ENCODE measurements at regions not wholly inside any gene's neighbourhood (a gene's known extent, or its start where the extent isn't known, plus 50 kb on each side); places are given as distances from the start of the nearest gene placed in this dataset.
"Not testable (repeated sequence)": the region's sequence is repeated elsewhere in the genome, so short reads cannot be mapped to it uniquely, and the experiment has no call there.

DNA sequence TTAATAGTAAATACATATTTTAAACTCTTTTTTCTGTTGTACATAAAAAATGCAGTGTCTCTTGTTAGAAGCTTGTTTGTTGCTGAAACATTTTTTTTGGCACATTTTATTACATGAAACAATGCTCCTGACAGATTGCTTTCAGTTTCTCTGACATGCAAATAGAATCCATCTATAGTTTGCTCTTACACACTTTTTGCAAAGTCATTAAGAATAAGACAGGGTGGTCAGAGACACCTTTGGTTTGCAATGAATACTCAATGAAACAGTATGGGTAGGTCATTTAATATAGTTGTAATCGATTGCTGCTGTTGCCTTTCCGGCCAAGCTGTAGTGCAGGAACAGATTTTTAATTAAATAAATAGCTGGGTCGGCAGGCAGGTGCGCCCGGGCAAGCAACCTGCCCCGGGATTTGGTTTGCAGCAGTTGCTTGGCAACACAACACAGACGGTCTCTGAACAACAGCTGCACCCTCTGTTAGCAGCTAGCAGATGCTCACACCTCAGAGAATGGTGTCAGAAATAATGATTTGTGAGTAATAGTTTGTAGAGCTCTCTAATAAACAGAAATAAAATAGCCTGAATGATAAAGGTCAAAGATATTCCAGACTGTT is 115.7 kb upstream of the CACNA2D1 start:
- DNase-seq: peak; percentile 95

- no peak for DNase-seq
Observed at GRCh38 chr7:82549616-82550285, 106.2 kb upstream of the CACNA2D1 start.

DNA sequence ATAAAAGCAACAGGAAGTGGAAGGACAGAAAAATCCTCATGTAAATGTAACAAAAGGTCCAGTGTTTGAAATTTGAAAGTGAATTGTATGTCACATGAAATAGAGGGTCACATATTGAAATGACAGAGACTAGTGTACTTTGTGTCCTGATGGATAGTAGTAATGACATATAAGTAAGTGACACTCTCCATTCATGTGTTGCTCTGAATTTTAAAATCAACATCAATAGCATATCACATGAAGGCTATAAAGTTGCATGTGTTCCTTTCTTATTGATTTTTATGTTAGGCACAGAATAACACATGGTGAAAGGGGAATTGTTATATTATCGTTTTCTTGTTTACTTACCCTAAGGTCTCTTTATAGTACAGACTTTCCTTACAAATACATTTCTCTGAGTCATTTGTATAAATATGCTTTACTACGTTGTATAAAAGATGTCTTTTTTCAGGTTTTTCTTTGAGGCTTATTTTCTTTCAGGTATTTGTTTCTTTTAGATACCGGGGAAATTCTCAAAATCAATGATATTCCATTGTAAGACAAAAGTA is 104.6 kb upstream of the CACNA2D1 start:
- no peak for DNase-seq

DNA sequence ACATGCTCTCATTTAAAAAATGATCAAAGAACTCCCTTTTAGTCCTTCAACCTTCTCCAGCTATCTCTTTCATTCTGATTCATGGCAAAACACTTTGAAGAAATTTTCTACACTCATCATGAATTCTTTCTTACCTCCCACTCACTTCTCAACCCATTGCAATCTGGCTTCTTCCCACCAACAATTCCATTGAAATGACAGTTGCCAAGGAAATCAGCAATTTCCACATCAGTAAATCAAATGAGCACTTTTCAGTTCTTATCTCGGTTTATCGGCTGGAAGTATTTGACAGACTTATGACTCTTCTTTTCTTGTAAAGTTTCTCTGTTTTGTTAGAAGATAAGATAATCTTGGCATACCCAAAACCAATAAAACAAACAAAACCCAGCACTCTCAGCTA is 99.1 kb upstream of the CACNA2D1 start:
- no peak for DNase-seq

- no peak for DNase-seq
Observed at GRCh38 chr7:82539969-82540368, 96.4 kb upstream of the CACNA2D1 start.

DNA sequence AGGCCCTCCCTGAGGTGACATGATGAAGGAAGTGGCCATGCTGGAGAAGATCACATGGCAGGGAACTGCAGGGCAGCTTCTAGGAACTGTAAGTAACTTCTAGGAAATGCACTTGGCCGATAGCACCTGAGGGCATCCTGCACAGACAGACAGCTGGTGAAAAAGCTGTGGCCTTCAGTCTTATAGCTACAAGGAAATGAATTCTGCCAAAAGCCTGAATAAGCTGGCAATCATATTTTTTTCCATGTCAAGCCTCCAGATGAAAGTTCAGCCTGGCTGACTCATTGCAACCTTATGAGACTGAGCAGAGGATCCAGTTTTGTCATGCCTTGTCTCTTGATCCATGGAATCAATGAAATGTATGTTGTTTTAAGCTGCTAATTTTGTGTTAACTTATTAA is 91.1 kb upstream of the CACNA2D1 start:
- DNase-seq: no peak

GRCh38 chr7:82530361-82530760 is 86.8 kb upstream of the CACNA2D1 start:
- DNase-seq: no peak

GRCh38 chr7:82528577-82529310 is 85.2 kb upstream of the CACNA2D1 start:
- no peak for DNase-seq

GRCh38 chr7:82527851-82528250 is 84.3 kb upstream of the CACNA2D1 start:
- DNase-seq: no peak

DNA sequence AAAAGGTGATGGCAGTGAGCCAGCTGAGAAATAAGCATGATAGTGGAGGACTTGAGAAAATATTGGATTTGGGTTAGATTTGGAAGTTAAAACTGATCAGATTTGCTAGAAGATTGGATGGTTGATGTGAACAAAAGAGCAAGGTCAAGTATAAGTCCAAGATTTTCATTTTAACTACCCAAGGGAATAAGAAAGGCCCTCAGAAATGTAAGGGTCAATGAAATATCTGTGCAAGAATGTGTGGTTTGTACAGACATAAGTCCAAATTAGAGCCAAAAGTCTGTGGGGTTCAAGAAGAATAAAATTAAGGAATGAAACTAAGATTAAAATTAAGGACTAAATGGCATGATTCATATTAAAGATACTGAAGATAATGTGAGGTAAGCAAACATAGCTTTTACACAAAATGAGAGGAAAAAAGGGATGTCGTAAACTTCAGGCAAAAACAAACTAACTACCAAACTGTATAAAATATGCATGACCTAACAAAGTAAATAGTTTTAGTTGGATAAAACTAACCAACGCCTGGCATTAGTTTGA is 78.4 kb upstream of the CACNA2D1 start:
- no peak for DNase-seq

GRCh38 chr7:82517050-82517449 is 73.5 kb upstream of the CACNA2D1 start:
- no peak for DNase-seq

DNA sequence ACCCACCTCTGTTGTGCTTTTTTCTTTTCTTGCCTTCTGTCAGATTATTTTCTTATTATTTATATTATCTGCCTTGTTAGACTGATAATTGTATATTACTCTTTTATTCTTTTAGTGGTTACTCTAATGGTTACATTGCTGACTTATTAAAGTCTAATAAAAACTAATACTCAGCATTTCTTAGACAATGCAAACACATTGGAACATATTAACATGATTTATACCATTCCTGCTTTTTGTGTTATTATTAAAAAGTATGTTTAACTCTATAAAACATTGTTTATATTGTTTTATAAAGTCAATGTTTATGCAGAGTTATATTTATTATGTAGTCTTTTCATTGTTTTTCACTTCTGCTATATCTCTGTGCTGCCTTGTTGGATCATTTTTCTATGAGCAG is 68.0 kb upstream of the CACNA2D1 start:
- no peak for DNase-seq

DNA sequence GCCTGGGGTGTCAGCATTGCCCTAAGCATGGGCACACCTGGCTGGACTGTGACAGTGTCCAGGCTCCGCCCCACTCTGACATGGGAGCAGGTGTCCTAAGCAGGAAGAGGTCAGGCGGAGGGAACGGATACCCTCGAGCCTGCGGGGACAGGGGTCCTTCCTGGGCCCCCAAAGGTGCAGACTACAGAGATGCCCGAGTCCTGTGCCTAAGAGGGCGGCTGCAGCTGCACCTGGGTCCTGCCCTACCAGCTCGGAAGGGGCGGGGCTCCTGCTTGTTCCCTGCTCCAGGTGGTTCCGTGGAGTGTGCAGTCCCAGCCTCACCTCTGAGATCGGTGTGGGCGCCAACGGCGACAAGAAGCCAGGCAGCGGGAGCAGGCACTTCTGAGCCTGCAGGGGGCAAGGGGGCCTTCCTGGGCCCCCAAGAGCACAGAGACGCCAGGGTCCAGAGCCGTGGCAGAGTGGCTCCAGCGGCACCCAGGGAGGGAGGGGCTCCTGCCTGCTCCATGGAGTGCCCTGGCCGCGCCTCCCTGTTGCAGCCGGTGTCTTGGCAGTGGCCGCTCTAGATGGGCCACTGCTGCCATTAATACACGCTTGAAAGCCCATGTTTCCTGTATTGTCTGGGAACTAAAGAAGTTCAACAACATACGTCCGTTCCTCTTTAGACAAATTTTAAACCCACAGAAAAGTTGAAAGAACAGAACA is 64.5 kb upstream of the CACNA2D1 start:
- peak; percentile 4 for DNase-seq

DNA sequence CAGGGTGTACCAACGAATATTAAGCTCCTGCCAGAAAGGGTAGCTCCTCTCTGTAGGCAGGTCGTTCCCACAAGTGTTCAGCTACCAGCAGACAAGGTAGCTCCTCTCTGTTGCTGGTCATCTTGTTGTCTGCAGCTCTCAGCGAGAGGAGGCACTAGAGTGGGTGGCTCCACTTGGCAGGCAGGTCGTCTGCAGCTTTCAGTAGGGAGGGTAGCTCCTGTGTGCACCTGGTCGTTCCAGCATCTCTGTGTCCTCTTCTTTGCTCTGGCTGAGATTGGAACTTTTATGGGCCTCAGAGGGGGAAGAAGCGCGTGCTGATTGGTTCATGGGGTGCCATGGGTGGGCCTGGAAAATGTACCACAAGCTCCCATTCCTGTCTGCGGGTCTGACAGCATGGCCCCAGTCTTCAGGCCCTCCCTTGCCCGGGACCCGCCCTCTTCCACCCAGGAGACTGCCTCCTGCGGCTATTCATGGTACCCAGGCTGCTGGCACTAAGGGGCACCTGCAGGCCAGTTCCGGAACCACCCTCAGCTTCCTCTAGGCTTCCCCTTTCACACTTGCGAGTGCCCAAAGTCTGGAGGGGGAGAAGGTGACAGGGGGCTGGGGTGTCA is 63.9 kb upstream of the CACNA2D1 start:
- DNase-seq: no peak

- no peak for DNase-seq
Observed at GRCh38 chr7:82506702-82507101, 63.1 kb upstream of the CACNA2D1 start.

- DNase-seq: no peak
Observed at GRCh38 chr7:82506208-82506607, 62.6 kb upstream of the CACNA2D1 start.

DNA sequence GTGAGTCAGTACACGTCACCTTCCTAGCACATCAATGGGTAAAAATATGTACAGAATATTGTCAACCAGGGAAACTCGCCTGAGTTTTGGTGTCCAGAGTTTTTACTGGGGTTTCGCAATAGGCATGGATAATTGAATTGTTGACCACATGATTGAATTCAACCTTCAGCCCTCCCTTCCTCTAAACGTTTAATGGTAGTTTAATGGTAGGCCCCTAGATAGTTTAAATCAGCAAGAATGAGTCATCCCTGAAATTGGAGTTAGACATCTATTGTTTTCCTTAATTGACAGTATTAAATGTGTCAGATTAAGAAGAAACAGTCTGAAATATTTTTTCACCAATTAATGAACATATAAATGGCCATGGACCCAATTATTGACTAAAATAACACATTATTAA is 57.8 kb upstream of the CACNA2D1 start:
- DNase-seq: no peak

DNA sequence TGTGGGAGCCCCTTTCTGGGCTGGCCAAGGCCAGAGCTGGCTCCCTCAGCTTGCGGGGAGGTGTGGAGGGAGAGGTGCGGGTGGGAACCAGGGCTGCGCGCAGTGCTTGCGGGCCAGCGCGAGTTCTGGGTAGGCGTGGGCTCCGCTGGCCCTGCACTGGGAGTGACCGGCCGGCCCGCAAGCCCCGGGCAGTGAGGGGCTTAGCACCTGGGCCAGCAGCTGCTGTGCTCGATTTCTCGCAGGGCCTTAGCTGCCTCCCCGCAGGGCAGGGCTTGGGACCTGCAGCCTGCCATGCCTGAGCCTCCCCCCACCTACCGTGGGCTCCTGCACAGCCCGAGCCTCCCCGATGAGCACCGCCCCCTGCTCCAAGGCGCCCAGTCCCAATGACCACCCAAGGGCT is 56.0 kb upstream of the CACNA2D1 start:
- DNase-seq: not testable (repeated sequence)

GRCh38 chr7:82494420-82494819 is 50.8 kb upstream of the CACNA2D1 start:
- no peak for DNase-seq

All from NCI-H2171 (cell line).